Calu3 (cell line): ENCODE measurements at regions not wholly inside any gene's neighbourhood (a gene's known extent, or its start where the extent isn't known, plus 50 kb on each side); places are given as distances from the start of the nearest gene placed in this dataset.

ENCODE experiments used
- BruUV-seq: library from RNA; stranded (reverse); fragments of 400-500 nt; replicated peaks from 2 replicates; lab custom pipeline; 2021; lab: Mats Ljungman, UMichigan
- CTCF ChIA-PET: fragments of 300-600 bp; sonication (Branson Sonifier 250); formaldehyde crosslinking; loops from one replicate; lab custom pipeline; 2022; ENCODE audit warnings: antibody characterized with exemption; lab: Charles Lee
- DNase-seq: peaks from one replicate; pipeline ENCODE4 v3.0.0; 2022
- H3K27ac Mint-ChIP-seq: one replicate; pipeline ENCODE4 v1.8.0; 2022; ENCODE audit warnings: mixed read lengths; ENCODE audit not compliant: unreplicated experiment
- H3K27me3 Mint-ChIP-seq: one replicate; pipeline ENCODE4 v1.8.0; 2022; ENCODE audit warnings: mixed read lengths; ENCODE audit not compliant: unreplicated experiment
- H3K36me3 Mint-ChIP-seq: one replicate; pipeline ENCODE4 v1.8.0; 2022; ENCODE audit warnings: mild to moderate bottlenecking, moderate library complexity, mixed read lengths; ENCODE audit not compliant: insufficient read depth, unreplicated experiment
- H3K4me1 Mint-ChIP-seq: one replicate; pipeline ENCODE4 v1.8.0; 2022; ENCODE audit warnings: mild to moderate bottlenecking, low read depth, mixed read lengths; ENCODE audit not compliant: unreplicated experiment
- H3K4me3 Mint-ChIP-seq: one replicate; pipeline ENCODE4 v1.8.0; 2022; ENCODE audit warnings: mild to moderate bottlenecking, low read depth, moderate library complexity, mixed read lengths; ENCODE audit not compliant: unreplicated experiment
- H3K9me3 Mint-ChIP-seq: one replicate; pipeline ENCODE4 v1.8.0; 2022; ENCODE audit warnings: low read depth, mixed read lengths; ENCODE audit not compliant: unreplicated experiment
- CTCF ChIP-seq: fragments of 200-600 bp; IDR thresholded peaks from one replicate; pipeline ENCODE4 v1.8.0; 2022; ENCODE audit warnings: antibody characterized with exemption; ENCODE audit not compliant: unreplicated experiment
- intact Hi-C: fragments of 100-400 bp; cut with micrococcal nuclease; formaldehyde crosslinking; loops from one replicate; pipeline ENCODE4 v1.10.0; 2022; ENCODE audit not compliant: unreplicated experiment

- Mint-ChIP-seq H3K27ac (no peak overlapping the region), H3K27me3 (no peaks in the 10 kb centered on the region), H3K9me3 (peaks cover 15% of the 10 kb centered on the region), H3K36me3 (no peaks in the 10 kb centered on the region), H3K4me3 (no peak overlapping the region), H3K4me1 (no peaks in the 10 kb centered on the region)
- TF ChIP-seq CTCF: no peak
- CTCF ChIA-PET: no interaction called here
- DNase-seq: no peak
- intact Hi-C loops: no loop called here
- no TSS peak for BruUV-seq
Measured at GRCh38 chr10:10513067-10513466, 504.6 kb upstream of the CELF2 start.

GRCh38 chr10:10513898-10514297 lies 503.8 kb upstream of the CELF2 start:
- H3K36me3 Mint-ChIP-seq: no peaks in the 10 kb centered on the region

GRCh38 chr10:10514797-10515196 lies 502.9 kb upstream of the CELF2 start:
- Mint-ChIP-seq H3K27ac (no peak overlapping the region), H3K4me1 (no peaks in the 10 kb centered on the region), H3K4me3 (no peak overlapping the region), H3K9me3 (peaks cover 15% of the 10 kb centered on the region), H3K27me3 (no peaks in the 10 kb centered on the region), H3K36me3 (no peaks in the 10 kb centered on the region)
- CTCF ChIA-PET: no interaction called here
- intact Hi-C loops: no loop called here
- no peak for TF ChIP-seq CTCF
- no TSS peak for BruUV-seq
- no peak for DNase-seq

More at GRCh38 chr10:10513898-10514297, 503.8 kb upstream of the CELF2 start:
- DNase-seq: no peak
- H3K4me1 Mint-ChIP-seq: no peaks in the 10 kb centered on the region
- peaks cover 15% of the 10 kb centered on the region for H3K9me3 Mint-ChIP-seq
- H3K4me3 Mint-ChIP-seq: no peak overlapping the region
- BruUV-seq: no TSS peak
- CTCF ChIA-PET: no interaction called here
- no peak overlapping the region for H3K27ac Mint-ChIP-seq
- H3K27me3 Mint-ChIP-seq: no peaks in the 10 kb centered on the region
- TF ChIP-seq CTCF: no peak
- intact Hi-C loops: no loop called here

GRCh38 chr10:10515479-10516204 lies 502.0 kb upstream of the CELF2 start:
- CTCF ChIA-PET: no interaction called here
- H3K27me3 Mint-ChIP-seq: no peaks in the 10 kb centered on the region
- H3K9me3 Mint-ChIP-seq: peaks cover 12% of the 10 kb centered on the region
- no peak for TF ChIP-seq CTCF
- intact Hi-C loops: no loop called here
- no TSS peak for BruUV-seq
- H3K36me3 Mint-ChIP-seq: no peaks in the 10 kb centered on the region
- H3K27ac Mint-ChIP-seq: no peak overlapping the region
- DNase-seq: no peak
- H3K4me1 Mint-ChIP-seq: no peaks in the 10 kb centered on the region
- H3K4me3 Mint-ChIP-seq: no peak overlapping the region
